Liver (tissue), 8 donors: ENCODE measurements at regions not wholly inside any gene's neighbourhood (a gene's known extent, or its start where the extent isn't known, plus 50 kb on each side); places are given as distances from the start of the nearest gene placed in this dataset.

Experiments used
- DNase-seq: peaks from one replicate; pipeline ENCODE4 v3.0.0-alpha.2; 2017; ENCODE audit warnings: low spot score
- H3K27ac ChIP-seq, 2 donors: one replicate each; pipeline ENCODE4 v1.7.0; 2013; ENCODE audit warnings: inconsistent platforms in 2 of 2, low read length in 2 of 2, control low read depth in 1 of 2, low read depth in 1 of 2, mild to moderate bottlenecking in 1 of 2
- H3K27me3 ChIP-seq, 4 donors: one replicate each; pipeline versions ENCODE4 v1.6.1 to v1.7.0; 2013; ENCODE audit warnings: low read length in 3 of 4, inconsistent platforms in 1 of 4, mild to moderate bottlenecking in 1 of 4, moderate library complexity in 1 of 4; ENCODE audit not compliant: control insufficient read depth in 4 of 4, insufficient read depth in 4 of 4
- H3K36me3 ChIP-seq, 4 donors: one replicate each; pipeline versions ENCODE4 v1.6.1 to v1.7.0; 2013; ENCODE audit warnings: low read length in 3 of 4, mild to moderate bottlenecking in 3 of 4, low read depth in 1 of 4, moderate library complexity in 1 of 4; ENCODE audit not compliant: control insufficient read depth in 4 of 4, insufficient read depth in 3 of 4
- H3K4me1 ChIP-seq, 4 donors: one replicate each; pipeline versions ENCODE4 v1.6.1 to v1.7.0; 2013; ENCODE audit warnings: low read length in 3 of 4, mild to moderate bottlenecking in 3 of 4, moderate library complexity in 1 of 4; ENCODE audit not compliant: control insufficient read depth in 4 of 4, insufficient read depth in 4 of 4
- H3K4me3 ChIP-seq, 3 donors: one replicate each; pipeline versions ENCODE4 v1.6.1 to v1.7.0; 2013; ENCODE audit warnings: low read length in 3 of 3, control low read depth in 1 of 3, low read depth in 1 of 3, mild to moderate bottlenecking in 1 of 3
- H3K9ac ChIP-seq, 2 donors: one replicate each; pipeline ENCODE4 v1.7.0; 2013; ENCODE audit warnings: low read length in 2 of 2, mild to moderate bottlenecking in 2 of 2, moderate library complexity in 2 of 2, control low read depth in 1 of 2, low read depth in 1 of 2
- H3K9me3 ChIP-seq, 4 donors: one replicate each; pipeline versions ENCODE4 v1.6.1 to v1.7.0; 2013; ENCODE audit warnings: low read length in 3 of 4; ENCODE audit not compliant: control insufficient read depth in 4 of 4
- ATF3 ChIP-seq: IDR thresholded peaks from 2 replicates; pipeline ENCODE4 v1.6.1; 2016; ENCODE audit warnings: antibody characterized with exemption
- CTCF ChIP-seq: fragments of 150-350 bp; IDR thresholded peaks from 2 replicates; pipeline ENCODE4 v1.5.1; 2017; ENCODE audit warnings: improper control_type of control experiment, low read depth, low read length; ENCODE audit not compliant: missing input control
- EGR1 ChIP-seq, 2 donors: IDR thresholded peaks; 2 replicates each; pipeline ENCODE4 v1.6.1; 2016 to 2018; ENCODE audit warnings: antibody characterized with exemption in 2 of 2, low read depth in 2 of 2
- FOXA1 ChIP-seq: IDR thresholded peaks from 2 replicates; pipeline ENCODE4 v1.6.1; 2016; ENCODE audit warnings: antibody characterized with exemption
- FOXA2 ChIP-seq: IDR thresholded peaks from 2 replicates; pipeline ENCODE4 v1.6.1; 2016; ENCODE audit warnings: antibody characterized with exemption
- GABPA ChIP-seq, 2 donors: IDR thresholded peaks in 1 of 2; conservative IDR thresholded peaks in 1 of 2; 2 replicates each; pipeline ENCODE4 v1.6.1; 2016; ENCODE audit warnings: antibody characterized with exemption in 2 of 2, mild to moderate bottlenecking in 1 of 2, moderate library complexity in 1 of 2
- HNF4A ChIP-seq, 2 donors: conservative IDR thresholded peaks; 2 replicates each; pipeline ENCODE4 v1.6.1; 2016; ENCODE audit warnings: antibody characterized with exemption in 2 of 2, mild to moderate bottlenecking in 2 of 2
- HNF4G ChIP-seq: IDR thresholded peaks from 2 replicates; pipeline ENCODE4 v1.6.1; 2016; ENCODE audit warnings: antibody characterized with exemption
- JUND ChIP-seq, 2 donors: IDR thresholded peaks; 2 replicates each; pipeline ENCODE4 v1.6.1; 2016; ENCODE audit warnings: antibody characterized with exemption in 2 of 2
- MAX ChIP-seq: IDR thresholded peaks from 2 replicates; pipeline ENCODE4 v1.6.1; 2016; ENCODE audit warnings: antibody characterized with exemption
- NR2F2 ChIP-seq: IDR thresholded peaks from 2 replicates; pipeline ENCODE4 v1.6.1; 2016; ENCODE audit warnings: antibody characterized with exemption
- RAD21 ChIP-seq, 2 donors: IDR thresholded peaks; 2 replicates each; pipeline ENCODE4 v1.6.1; 2016; ENCODE audit warnings: antibody characterized with exemption in 2 of 2, mild to moderate bottlenecking in 2 of 2
- REST ChIP-seq: IDR thresholded peaks from 2 replicates; pipeline ENCODE4 v1.6.1; 2016; ENCODE audit warnings: antibody characterized with exemption, mild to moderate bottlenecking
- RXRA ChIP-seq, 2 donors: IDR thresholded peaks; 2 replicates each; pipeline ENCODE4 v1.6.1; 2017 to 2018; ENCODE audit warnings: antibody characterized with exemption in 2 of 2, mild to moderate bottlenecking in 1 of 2
- SP1 ChIP-seq: IDR thresholded peaks from 2 replicates; pipeline ENCODE4 v1.6.1; 2018; ENCODE audit warnings: antibody characterized with exemption, mild to moderate bottlenecking
- TAF1 ChIP-seq: conservative IDR thresholded peaks from 2 replicates; pipeline ENCODE4 v1.6.1; 2016; ENCODE audit warnings: antibody characterized with exemption, mild to moderate bottlenecking
- YY1 ChIP-seq: IDR thresholded peaks from 2 replicates; pipeline ENCODE4 v1.6.1; 2016; ENCODE audit warnings: antibody characterized with exemption, mild to moderate bottlenecking
- ZBTB33 ChIP-seq: IDR thresholded peaks from 2 replicates; pipeline ENCODE4 v1.6.1; 2016; ENCODE audit warnings: antibody characterized with exemption
- WGBS: extraction: QIAGEN DNeasy Blood & Tissue Kit; methylation state at CpG from one replicate; pipeline ENCODE4 v1.1.7; 2013; 5-methylcytosine and 5-hydroxymethylcytosine counted together
- donor health status: healthy.
- donor health status: healthy.
- donor health status: healthy.
- donor health status: healthy.
- donor health status: healthy.

- Histone ChIP-seq H3K27me3 (peaks cover 0 to 2% (median 0%) of the 10 kb centered on the region in 4 donors), H3K9ac (no peak overlapping the region), H3K4me3 (no peak overlapping the region), H3K9me3 (no peaks in the 10 kb centered on the region), H3K36me3 (no peaks in the 10 kb centered on the region), H3K4me1 (no peaks in the 10 kb centered on the region), H3K27ac (no peak overlapping the region)
- TF ChIP-seq MAX (no peak), HNF4G (no peak), FOXA1 (no peak), RXRA (IDR thresholded peaks at IDR 0.05) (no peak), HNF4A (conservative IDR thresholded peaks at IDR 0.05) (no peak), NR2F2 (no peak), FOXA2 (no peak), REST (no peak), ZBTB33 (no peak), YY1 (no peak), CTCF (no peak), RAD21 (IDR thresholded peaks at IDR 0.05) (no peak), ATF3 (no peak), JUND (IDR thresholded peaks at IDR 0.05) (no peak), TAF1 (no peak), GABPA (IDR thresholded peaks at IDR 0.05 in 1 of 2, conservative IDR thresholded peaks at IDR 0.05 in 1 of 2) (no peak), SP1 (no peak), EGR1 (IDR thresholded peaks at IDR 0.05; ENCODE audit: low read depth in 2 of 2) (no peak)
- 80% methylated on average over 13 of the region's 13 CpGs for WGBS
- no peak for DNase-seq
Measured at GRCh38 chr7:25789701-25790640, 362.0 kb upstream of the NFE2L3 start.
